ENCODE measurements at regions not wholly inside any gene's neighbourhood (a gene's known extent, or its start where the extent isn't known, plus 50 kb on each side); places are given as distances from the start of the nearest gene placed in this dataset.

DNA sequence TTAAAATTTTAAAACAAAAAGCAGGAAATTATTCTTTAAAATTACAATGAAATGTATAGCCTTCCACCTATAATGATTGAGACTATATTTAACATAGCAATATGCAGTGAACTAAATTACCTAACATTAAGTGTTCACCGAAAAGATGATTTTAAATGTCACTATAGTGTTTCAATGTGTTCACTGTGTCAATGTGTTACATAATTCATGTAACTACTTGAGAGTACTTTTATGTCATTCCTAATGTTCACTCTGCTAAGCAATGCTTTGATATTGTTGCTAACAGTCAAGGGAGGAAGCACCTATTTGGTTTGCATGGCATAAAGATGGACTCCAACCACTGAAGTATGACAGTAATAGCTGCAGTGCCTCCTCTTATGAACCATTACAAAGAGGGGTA, 629.8 kb upstream of the C9orf72 start (continued):
- no peak for TF ChIP-seq ZNF276 (CRISPR knock-in tag; IDR thresholded peaks at IDR 0.05; ENCODE audit: low read depth)
- no peak for TF ChIP-seq ZSCAN29 (CRISPR knock-in tag; conservative IDR thresholded peaks at IDR 0.05)
- TF ChIP-seq ZBTB8A (CRISPR knock-in tag; IDR thresholded peaks at IDR 0.05; ENCODE audit: borderline replicate concordance, low read depth), result no peak
- no peak for TF ChIP-seq IKZF4 (CRISPR knock-in tag; IDR thresholded peaks at IDR 0.05; ENCODE audit: borderline replicate concordance, low read depth, not compliant biosample characterization)
- TF ChIP-seq PAX8 (CRISPR knock-in tag; IDR thresholded peaks at IDR 0.05; ENCODE audit: borderline replicate concordance), result no peak
- no peak for TF ChIP-seq ZNF326 (CRISPR knock-in tag; IDR thresholded peaks at IDR 0.05; ENCODE audit: borderline replicate concordance)

DNA sequence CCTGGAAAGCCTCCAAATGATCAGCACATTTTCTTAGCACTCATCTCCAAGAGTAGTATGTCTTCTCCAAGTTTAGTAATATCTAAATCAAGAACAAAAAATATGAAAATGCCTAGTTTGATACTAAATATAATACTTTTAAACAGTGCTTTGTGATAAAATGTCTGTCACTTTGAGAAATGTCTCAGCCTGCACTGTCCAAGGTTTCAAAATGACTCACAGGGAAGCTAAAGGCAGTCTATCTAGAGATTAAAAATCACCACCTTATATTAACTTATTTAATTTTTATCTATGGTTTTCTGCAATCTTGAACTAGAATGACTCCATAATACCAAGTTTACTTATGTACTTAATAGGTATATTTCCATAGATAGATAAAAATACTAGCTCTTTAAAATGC, 633.0 kb upstream of the C9orf72 start:
- FAIRE-seq, result no peak
- Histone ChIP-seq H3K4me3 (replicated peaks in 1 of 3; ENCODE audit: insufficient read depth in 1 of 3, low read depth in 2 of 3, low read length in 3 of 3) (no peak overlapping the region), H3K9me3 (ENCODE audit: low read length) (no peaks in the 10 kb centered on the region), H3K4me1 (ENCODE audit: insufficient read depth, low read length) (no peaks in the 10 kb centered on the region), H3K4me2 (ENCODE audit: low read depth, low read length) (no peak overlapping the region), H3K36me3 (replicated peaks in 1 of 2; ENCODE audit: control insufficient read depth in 1 of 2, insufficient read depth in 2 of 2, low read length in 2 of 2) (no peaks in the 10 kb centered on the region), H4K20me1 (ENCODE audit: insufficient read depth, low read length) (no peaks in the 10 kb centered on the region), H3K27ac (ENCODE audit: extremely low read length, insufficient read depth, low read length) (no peak overlapping the region), H3K9ac (ENCODE audit: insufficient read depth, low read depth, low read length) (no peak overlapping the region), H2AFZ (ENCODE audit: low read length) (no peak overlapping the region), H3K79me2 (ENCODE audit: insufficient read depth, low read length) (no peaks in the 10 kb centered on the region), H3K27me3 (ENCODE audit: control insufficient read depth in 1 of 2, insufficient read depth in 2 of 2, low read length in 2 of 2) (no peaks in the 10 kb centered on the region)
- ATAC-seq, result no peak
- BruUV-seq (replicated peaks), result no TSS peak
- DNase-seq (ENCODE audit: low spot score), result no peak
- TF ChIP-seq PHF21A (CRISPR knock-in tag; IDR thresholded peaks at IDR 0.05), result no peak
- TF ChIP-seq ZNF83 (CRISPR knock-in tag; IDR thresholded peaks at IDR 0.05; ENCODE audit: borderline replicate concordance), result no peak
- no peak for TF ChIP-seq HOXA7 (CRISPR knock-in tag; IDR thresholded peaks at IDR 0.05)
- TF ChIP-seq, protein P1, sequence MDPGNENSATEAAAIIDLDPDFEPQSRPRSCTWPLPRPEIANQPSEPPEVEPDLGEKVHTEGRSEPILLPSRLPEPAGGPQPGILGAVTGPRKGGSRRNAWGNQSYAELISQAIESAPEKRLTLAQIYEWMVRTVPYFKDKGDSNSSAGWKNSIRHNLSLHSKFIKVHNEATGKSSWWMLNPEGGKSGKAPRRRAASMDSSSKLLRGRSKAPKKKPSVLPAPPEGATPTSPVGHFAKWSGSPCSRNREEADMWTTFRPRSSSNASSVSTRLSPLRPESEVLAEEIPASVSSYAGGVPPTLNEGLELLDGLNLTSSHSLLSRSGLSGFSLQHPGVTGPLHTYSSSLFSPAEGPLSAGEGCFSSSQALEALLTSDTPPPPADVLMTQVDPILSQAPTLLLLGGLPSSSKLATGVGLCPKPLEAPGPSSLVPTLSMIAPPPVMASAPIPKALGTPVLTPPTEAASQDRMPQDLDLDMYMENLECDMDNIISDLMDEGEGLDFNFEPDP (CRISPR knock-in tag; conservative IDR thresholded peaks at IDR 0.05), result no peak
- no peak for TF ChIP-seq SNAI1 (CRISPR knock-in tag; IDR thresholded peaks at IDR 0.05; ENCODE audit: borderline replicate concordance)
- no peak for TF ChIP-seq RORA (CRISPR knock-in tag; IDR thresholded peaks at IDR 0.05)
- no peak for TF ChIP-seq ISL2 (CRISPR knock-in tag; IDR thresholded peaks at IDR 0.05)
- no peak for TF ChIP-seq ZNF124 (CRISPR knock-in tag; IDR thresholded peaks at IDR 0.05)
- TF ChIP-seq ZNF232 (CRISPR knock-in tag; IDR thresholded peaks at IDR 0.05; ENCODE audit: borderline replicate concordance), result no peak
- no peak for TF ChIP-seq ZNF691 (CRISPR knock-in tag; IDR thresholded peaks at IDR 0.05; ENCODE audit: borderline replicate concordance, low read depth)
- TF ChIP-seq ZNF775 (CRISPR knock-in tag; IDR thresholded peaks at IDR 0.05; ENCODE audit: borderline replicate concordance), result no peak
- TF ChIP-seq TEAD3 (CRISPR knock-in tag; optimal IDR thresholded peaks at IDR 0.05; ENCODE audit: borderline replicate concordance), result no peak
- POLR2A ChIA-PET, result no interaction called here
- CTCF ChIA-PET (ENCODE audit: low intra/inter-chr PET ratio, low total read pairs), result no interaction called here
- in situ Hi-C loops (cut with HindIII; ENCODE audit: extremely low pct_ligation_motif_present, low pct_unique_long_range_greater_than_20kb) (no loop called here), intact Hi-C loops (cut with micrococcal nuclease; ENCODE audit: unreplicated experiment) (no loop called here)
